GM04503 (cell line): ENCODE measurements at regions not wholly inside any gene's neighbourhood (a gene's known extent, or its start where the extent isn't known, plus 50 kb on each side); places are given as distances from the start of the nearest gene placed in this dataset.
"Not testable (repeated sequence)": the region's sequence is repeated elsewhere in the genome, so short reads cannot be mapped to it uniquely, and the experiment has no call there.

ENCODE experiments used
- DNase-seq: peaks from one replicate; pipeline ENCODE4 v3.0.0-alpha.2; 2012; ENCODE audit warnings: low read depth

DNA sequence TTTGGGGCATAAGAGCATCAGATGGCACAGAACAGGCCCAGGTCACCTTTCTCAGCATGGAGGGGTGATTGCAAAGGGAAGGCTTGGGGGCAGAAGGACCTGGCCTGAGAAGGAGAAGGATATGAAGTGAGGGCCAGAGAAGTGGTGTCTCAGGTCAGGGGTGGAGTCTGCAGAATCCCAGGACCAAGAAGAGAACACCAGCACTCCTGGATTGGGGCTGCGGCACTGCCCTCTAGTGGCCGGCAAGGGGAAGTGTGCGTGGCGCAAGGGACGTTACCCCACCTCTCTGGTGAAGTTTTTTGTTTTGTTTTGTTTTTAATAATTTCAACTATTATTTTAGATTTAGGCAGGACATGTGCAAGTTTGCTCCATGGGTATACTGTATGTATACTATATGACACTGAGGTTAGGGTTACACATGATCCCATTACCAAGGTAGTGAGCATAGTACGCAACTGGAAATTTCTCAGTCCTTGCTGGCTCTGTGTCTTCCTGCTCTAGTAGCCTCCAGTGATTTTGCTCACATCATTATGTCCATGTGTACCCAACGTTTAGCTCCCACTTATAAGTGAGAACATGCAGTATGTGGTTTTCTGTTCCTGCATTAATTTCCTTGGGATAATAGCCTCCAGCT, 1548.6 kb downstream of the EFNA5 start:
- no peak for DNase-seq

DNA sequence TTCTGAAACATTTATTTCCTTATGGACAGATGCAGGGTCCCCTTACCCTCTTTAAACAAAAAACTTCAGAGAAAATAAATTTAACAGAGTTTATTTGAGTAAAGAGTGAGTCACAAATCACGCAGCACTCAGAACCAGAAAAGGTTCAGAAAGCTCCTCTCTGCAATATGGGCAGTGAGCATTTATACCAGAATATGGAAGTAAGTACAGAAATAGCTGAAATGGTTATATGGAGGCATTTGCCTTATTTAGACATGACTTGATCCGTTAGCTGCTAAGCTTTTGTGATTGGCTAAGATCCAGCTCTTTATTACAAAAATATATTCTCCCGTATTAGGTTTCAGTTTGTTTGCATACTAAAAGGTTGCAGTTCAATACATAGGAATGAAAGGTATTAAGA, 1554.1 kb downstream of the EFNA5 start:
- DNase-seq, result no peak

DNA sequence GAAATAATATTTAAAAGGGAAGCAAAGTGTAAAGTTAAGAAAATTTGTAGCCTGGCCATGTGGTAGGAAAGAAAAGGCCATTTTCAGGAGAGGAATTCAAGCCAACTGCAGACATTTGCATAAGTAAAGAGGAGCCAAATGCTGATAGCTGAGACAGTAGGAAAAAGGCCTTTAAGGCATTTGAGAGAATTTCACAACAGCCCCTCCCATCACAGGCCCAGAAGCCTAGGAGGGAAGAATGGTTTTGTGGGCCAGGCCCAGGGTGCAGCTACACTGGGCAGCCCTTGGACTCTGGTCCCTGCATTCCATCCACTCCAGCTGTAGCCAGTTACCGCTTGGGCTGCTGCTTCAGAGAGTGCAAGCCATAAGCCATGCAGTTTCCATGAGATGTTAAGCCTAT, 1556.8 kb downstream of the EFNA5 start:
- no peak for DNase-seq

DNA sequence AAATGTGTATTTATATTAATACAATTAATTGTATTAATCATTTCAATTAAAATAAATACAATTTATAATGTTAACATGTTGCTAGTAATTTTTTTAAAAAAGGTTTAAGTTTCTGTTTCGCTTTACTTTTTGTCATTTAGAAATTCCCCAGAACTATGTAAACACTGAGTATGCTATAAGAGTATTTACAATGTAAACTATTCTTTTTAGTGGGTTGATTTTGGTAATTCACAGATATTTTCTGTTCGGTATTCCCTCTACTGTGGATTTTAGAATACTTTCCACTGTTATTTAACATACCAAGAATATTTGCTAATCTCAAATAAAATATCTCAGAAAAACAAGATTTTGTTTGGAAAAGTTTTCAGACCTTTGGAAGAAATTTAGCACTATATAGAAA, 1564.4 kb downstream of the EFNA5 start:
- no peak for DNase-seq

DNA sequence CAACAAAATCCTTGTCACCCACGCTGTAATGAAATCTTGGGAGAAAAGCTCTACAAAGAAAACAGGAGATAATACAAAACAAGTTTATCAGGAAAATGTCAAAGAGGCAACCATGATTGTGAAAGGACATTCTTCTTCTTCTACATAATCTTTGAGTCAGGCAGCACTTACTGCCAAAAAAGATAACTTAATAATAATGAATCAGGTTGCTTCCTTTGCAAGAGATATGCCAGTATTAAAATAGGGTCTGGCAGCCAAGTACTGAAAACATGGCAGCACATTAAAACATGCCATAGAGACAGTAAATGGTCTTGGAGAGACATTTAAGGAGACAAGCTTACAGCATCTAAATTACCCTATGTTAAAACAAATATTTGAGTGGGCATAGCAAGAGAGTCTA, 1573.4 kb downstream of the EFNA5 start:
- no peak for DNase-seq

DNA sequence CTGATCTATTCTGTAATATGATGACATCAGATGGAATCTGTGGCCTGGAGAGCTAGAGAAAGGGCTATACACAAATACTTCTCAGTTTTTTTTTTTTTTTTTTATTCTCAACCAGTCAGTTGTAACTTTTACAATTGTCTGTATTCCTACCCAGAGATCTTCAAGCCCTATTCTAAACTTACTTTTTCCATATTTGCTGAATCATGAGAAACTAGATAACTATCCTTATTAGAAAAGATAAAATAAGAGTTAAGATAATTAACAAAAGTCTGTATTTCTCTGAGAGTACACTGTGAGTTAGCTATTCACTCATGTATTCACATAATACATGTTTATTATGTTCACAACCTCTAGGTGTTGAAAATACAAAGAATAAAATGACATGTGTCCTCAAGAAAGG, 1575.9 kb downstream of the EFNA5 start:
- no peak for DNase-seq

DNA sequence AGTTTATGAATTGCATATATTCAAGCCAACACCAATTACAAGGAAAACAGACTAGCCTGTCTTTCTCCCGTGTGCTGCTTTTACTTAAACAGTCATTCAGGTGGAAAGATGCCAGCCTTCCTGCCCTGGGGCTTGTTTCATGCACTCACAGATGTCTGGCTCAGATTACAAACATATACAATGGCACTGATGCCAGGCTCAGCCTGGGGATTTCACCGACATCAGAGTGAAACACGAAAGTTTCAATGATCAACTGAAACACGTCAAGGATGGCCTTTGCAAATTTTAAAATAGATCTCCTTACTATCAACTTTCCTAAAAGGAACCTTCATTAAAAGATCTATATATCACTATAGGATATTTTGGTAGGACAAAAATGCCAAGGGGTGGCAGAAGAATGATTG, 1576.5 kb downstream of the EFNA5 start:
- DNase-seq, result no peak

DNA sequence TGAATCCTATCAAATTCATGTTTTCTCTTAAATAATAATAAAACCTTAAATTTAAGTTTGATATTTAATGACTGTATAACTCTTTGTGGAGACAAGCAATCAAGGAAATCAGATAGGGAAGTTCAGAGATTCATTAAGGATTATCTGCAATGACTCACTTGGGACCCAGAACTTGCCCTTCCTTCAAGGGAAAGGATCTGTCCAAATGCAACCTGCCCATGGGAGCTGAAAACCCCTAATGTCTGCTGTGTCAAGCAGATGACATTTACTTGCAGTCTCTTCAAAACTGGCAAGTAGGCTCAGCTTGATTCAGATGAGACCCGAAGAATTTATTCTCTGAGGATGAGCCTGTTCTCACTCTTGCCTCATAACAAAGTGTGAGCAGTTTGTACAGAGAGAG, 1577.6 kb downstream of the EFNA5 start:
- no peak for DNase-seq

DNA sequence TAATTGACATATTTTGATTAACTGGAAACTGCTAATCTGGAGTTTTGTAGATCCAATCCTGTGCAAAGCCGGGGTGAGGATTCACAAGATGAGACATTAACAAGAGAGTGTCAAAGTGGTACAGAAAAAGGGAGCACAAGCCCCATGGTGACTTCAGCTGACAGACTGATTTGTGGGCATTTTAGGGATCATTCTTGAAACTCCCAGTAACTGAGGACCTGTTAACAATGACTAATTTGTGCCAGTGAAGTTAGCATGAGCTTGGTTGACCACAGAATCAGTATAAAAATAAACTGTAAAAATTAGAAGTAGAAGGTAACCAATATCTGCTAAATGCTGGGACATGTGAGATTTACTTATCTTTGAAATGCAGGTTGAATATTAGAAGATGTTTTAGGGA, 1578.3 kb downstream of the EFNA5 start:
- DNase-seq, result no peak

DNA sequence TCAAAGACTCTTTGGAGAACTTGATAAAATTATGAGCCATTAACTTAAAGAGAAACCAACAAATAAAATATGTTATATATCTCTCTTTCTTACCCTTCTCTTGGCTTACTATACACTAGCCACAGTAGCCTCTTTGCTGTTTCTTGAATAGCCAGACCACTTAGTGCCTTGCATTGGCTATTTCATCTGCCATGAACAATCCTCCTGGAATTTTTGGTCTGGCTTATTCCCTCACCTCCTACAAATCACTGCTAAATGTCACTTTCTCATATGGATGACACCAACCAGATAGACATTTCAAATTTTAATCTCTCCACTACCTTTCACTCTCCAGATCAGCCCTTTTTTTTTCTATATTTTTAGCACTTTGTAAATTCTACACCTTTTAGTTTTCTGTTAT, 1581.7 kb downstream of the EFNA5 start:
- DNase-seq, result no peak

DNA sequence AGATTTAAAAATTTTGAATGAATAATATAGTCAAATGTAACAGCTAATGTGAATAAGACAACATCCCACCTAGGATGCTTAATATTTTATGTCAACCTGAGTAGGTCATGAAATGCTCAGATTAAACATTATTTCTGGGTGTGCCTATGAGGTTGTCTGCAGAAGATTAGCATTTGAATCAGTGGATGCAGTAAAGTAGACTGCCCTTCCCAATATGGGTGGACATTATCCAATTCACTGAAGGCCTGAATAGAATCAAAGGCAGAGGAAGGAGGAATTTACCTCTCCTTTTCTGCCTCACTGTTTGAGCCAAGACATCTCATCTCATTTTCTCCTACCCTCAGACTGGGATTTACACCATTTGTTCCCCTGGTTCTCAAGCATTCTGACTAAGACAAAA, 1582.3 kb downstream of the EFNA5 start:
- DNase-seq, result no peak

DNA sequence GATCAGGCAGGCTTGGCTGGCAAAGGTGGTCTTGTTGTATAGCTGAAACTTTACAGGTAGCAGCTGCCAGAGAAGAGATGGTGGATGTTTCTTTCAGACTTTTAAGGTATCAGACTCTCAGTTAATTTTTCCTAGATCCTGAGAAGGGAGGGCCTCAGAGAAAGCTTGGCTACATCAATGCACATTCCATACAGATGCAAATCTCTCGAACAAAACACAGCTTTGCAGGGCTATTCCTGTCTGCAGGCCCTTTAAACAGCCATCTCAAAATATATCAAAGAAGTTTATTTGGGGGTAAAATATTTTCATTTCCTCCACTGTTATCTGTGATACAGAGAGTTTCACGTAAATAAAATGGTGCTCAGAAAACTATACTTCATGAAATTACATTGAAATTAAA, 1584.4 kb downstream of the EFNA5 start:
- DNase-seq, result no peak

DNA sequence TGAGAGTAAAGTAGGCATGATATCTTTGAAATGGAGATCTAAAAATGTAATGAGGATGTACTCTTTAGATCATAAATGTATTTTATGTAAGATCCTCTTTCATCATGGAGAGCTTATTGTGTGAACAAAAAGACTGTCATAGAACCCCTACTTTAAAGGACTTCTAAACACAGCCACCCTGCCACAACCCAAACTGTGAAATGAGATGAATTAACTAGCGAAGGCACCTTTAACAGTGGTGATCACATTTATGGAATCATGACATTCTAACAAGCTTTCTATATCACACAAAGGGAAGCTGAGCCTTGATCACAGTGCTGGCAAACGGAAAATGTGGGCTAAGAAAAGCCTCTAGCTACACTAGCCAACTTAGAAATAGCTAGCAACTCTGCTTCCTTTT, 1585.2 kb downstream of the EFNA5 start:
- no peak for DNase-seq

DNA sequence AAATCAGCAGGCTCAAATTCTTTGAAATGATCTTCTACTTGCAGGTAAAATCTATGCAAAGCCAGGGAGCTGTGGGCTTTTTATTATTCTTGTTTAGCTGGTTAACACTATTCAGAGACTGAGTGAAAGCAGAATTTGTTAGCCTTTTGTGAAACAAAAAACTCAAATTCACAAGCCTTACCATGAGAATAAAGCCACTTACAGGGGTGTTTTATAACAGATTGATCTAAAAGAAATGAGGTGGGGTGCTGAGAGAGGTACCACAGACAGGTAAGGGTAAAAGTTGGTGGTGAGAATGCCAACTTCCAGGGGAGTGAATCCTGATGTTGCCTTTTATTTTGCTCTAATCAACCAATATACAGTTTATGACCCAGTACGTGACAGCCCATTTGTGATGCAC, 1585.6 kb downstream of the EFNA5 start:
- DNase-seq, result no peak

DNA sequence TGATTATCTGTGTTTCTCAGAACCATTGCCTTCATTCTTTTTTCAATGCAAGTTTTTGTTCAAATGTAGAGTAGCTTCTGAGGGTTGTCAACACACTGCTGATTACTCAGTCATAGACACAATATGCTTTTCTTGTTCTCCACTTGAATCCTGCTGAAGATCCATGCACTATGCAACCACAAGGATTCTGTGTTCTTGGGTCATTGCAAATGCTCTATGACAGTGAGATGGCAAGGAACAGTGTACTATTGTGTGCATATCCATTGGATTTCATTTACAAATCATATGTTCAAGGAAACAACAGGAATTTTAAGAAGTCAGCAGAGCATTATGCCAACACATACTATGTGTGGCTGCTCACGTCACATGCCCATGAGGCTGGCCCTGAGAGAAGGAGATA, 1590.2 kb downstream of the EFNA5 start:
- no peak for DNase-seq

DNA sequence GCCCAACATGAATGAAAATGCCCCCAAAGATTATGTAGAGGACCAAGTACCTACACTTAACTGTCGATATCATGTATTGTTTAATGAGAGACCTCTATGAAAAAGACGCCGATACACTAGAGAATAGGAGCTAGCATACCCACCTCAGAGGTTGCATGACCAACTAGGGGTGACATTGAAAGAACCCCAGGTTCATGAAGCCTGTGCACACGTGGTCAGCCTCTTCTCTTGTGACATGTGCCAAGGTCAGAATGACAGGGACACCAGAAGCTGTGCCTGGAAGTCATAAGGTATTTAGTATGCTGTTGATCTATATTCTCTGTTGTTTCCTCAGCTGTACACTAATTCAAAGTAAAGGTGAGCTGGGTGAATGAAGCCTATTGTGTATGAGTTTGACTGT, 1594.1 kb downstream of the EFNA5 start:
- no peak for DNase-seq

DNA sequence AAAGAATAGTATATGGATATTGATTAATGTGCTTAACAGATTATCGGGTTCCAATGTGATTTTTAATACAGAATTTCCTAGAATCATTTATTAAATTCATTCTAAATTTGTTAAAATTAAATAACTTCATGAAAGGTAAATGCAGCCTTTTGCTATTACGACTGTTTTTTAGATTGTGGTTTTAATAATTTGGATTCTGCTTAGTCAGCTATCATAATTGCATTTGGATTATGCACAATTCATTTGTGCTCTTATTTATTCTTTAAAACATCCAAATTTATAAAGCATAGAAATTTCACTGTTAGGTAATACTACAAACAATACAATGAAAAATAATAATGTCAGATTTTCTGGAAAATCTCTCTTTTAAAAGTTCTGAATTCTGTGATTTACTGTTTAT, 1598.5 kb downstream of the EFNA5 start:
- no peak for DNase-seq

DNA sequence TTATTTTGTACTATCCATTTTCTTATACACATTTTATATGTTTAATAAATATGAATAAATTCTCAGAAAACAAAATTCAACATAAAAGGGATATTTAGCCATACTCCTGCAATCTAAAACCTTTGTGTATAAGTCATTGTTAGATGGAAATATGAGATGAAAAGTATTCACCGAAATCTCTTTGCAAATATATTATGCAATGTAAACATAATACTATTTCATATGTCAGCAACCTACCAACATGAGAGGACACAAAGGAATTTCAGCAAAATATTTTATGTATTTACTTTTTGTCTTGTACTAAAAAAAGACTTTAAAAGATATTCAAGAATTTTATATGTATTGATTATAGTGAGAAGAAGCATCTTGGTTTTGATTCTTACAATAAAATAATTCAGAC, 1623.4 kb downstream of the EFNA5 start:
- DNase-seq, result no peak

DNA sequence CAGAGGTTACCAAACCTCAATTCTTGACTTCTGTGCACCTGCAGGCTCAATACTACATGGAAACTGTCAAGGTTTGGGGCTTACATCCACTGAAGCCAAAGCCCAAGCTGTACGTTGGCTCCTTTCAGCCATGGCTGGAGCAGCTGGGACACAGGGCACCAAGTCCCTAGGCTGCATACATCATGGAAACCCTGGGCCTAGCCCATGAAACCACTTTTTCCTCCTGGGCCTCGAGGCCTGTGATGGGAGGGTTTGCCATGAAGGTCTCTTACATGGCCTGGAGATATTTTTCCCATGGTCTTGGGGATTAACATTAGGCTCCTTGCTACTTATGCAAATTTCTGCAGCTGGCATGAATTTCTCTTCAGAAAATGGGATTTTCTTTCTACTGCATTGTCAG, 1638.7 kb downstream of the EFNA5 start:
- not testable (repeated sequence) for DNase-seq

DNA sequence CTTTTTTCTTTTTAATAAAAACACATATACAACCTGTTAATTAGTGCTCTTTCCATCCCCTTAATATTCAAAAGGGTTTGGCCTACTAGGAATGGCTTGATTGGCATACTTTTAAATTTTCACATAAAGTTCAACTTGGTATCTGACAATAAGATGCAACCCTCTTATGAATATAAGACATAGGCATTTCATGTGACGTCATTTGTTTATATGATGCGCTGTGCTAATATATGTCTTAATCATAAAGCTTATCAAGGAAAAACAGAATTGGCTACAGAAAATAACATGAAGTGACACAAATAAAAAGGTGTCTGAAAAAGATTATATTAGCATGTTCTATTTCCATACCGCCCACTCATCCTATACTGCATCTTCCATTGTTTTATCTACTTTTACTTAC, 1642.4 kb downstream of the EFNA5 start:
- DNase-seq, result no peak

DNA sequence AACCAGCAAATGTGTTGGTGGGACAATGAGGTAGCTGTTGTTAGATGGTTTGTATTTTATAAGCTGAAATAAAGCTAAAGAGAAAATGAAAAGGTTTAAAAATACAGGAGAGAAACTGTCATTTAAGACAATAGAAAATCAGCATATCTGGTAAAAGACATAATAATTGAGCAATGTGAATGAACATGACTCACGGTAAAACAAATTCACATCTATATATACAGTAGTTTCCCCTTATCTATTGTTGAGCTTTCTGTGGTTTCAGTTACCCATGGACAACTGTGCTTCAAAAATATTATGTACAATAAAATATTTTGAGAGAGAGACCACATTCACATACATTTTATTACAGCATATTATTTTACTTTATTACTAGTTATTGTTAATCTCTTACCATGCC, 1649.8 kb downstream of the EFNA5 start:
- no peak for DNase-seq

DNA sequence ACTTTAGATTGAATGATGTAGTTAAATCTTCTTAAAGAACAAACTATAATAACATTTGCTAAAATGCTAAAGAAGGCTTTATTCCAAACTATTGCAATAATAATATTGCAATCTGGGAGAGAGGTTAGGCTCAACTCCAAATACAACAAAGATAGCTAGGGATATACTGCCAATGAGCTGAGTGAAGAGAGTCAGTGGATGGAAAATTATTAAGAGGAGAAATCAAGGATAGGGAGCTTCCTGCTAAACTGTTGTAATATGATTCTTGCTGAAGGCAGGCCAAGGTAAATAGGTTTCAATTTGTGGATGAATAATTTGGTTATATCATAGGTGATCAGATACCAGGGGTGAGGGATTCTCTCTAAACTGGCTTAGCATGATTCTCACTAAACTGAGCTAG, 1651.5 kb downstream of the EFNA5 start:
- DNase-seq, result no peak

DNA sequence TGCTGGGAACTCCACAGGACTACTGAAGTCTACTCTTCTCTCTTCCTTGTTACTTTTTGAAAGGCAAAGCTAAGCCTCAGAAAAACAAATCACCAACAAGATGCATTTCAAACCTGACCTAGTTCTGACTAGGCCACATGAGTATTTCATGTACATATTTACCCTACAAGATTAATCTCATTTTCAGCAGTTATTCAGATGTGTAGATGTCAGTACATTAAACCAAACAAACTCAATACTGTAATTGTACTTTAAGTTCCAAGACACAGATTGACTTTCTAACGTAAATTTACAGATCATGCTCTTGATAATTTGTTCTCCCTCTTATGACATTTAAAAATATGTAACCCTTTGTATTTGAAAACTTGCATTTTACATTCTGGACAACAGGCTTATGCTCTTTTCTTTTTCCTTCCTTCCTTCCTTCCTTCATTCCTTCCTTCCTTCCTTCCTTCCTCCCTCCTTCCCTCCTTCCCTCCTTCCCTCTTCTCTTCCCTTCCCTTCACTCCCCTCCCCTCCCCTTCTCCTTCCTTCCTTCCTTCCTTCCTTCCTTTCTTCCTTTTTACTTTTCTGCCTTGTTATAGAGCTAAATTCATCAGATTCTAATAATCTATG, 1653.4 kb downstream of the EFNA5 start:
- no peak for DNase-seq

DNA sequence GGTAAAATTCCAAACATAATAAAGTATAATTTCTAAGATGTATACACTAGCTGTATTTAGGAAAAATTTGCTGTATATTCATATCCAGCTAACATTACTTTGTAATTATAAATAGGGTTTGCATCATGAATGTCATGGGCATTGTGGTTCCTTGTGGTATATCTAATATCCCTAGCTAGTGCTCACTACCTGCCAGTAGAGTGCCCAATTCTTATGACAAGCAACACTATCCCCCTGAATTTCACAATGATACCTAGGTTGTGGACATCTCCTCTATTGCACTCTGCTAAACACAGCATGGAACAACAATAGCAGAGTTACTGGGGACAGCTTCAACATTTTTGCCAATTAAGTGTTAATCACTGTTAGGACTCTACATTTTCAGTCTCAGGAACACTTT, 1656.5 kb downstream of the EFNA5 start:
- no peak for DNase-seq

DNA sequence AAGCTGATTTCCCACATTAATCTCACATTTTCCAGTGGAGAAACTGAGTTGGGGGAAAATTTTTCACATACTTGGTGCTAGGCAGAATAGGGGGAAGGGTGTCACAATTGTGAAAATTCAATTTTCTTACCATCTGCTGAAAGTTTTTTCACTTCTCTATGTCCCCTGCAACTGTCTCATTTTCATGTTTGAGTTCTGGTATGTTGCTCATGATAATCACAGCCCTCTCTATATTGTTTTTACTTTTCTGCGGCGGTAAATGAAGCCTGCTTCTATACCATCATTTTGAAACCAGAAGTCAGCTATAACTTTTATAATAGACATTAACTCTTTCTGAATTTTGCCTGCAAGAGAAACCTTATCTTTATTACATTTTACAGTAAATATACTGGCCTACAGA, 1664.5 kb downstream of the EFNA5 start:
- no peak for DNase-seq
